ENCODE measurements at regions not wholly inside any gene's neighbourhood (a gene's known extent, or its start where the extent isn't known, plus 50 kb on each side); places are given as distances from the start of the nearest gene placed in this dataset.

GRCh38 chr13:61156753-61157152 is 258.9 kb downstream of the PCDH20 start:
- Histone ChIP-seq H4K91ac (replicated peaks; ENCODE audit: insufficient read length, low read length) (no peak overlapping the region), H3K4me3 (ENCODE audit: extremely low read depth in 1 of 4, insufficient read depth in 2 of 4, low read depth in 3 of 4, low read length in 4 of 4) (no peak overlapping the region), H3K36me3 (ENCODE audit: control insufficient read depth in 2 of 4, insufficient read depth in 4 of 4, low read length in 3 of 4) (no peaks in the 10 kb centered on the region), H2BK12ac (ENCODE audit: low read depth, low read length) (no peak overlapping the region), H3K4ac (replicated peaks; ENCODE audit: insufficient read length, low read depth, low read length) (no peak overlapping the region), H3K18ac (ENCODE audit: extremely low read depth, low read length) (no peak overlapping the region), H3K56ac (replicated peaks; ENCODE audit: insufficient read length, low read depth, low read length) (no peak overlapping the region), H3K23me2 (ENCODE audit: low read depth, low read length) (no peaks in the 10 kb centered on the region), H3K79me2 (ENCODE audit: control insufficient read depth in 1 of 2, insufficient read depth in 2 of 2, low read length in 2 of 2) (no peaks in the 10 kb centered on the region), H3K9me3 (ENCODE audit: insufficient read depth in 2 of 2, low read depth in 1 of 2, low read length in 1 of 2) (no peaks in the 10 kb centered on the region), H2BK20ac (ENCODE audit: low read length) (no peak overlapping the region), H3K4me2 (ENCODE audit: insufficient read depth in 1 of 2, low read depth in 2 of 2, low read length in 2 of 2) (no peak overlapping the region), H2AFZ (ENCODE audit: low read length) (no peak overlapping the region), H2BK5ac (ENCODE audit: low read depth, low read length) (no peak overlapping the region), H2BK15ac (ENCODE audit: low read length) (no peak overlapping the region), H3K27me3 (replicated peaks in 1 of 4; ENCODE audit: control insufficient read depth in 3 of 4, extremely low read depth in 1 of 4, insufficient read depth in 3 of 4, low read length in 3 of 4) (no peaks in the 10 kb centered on the region), H4K8ac (ENCODE audit: extremely low read depth, insufficient read depth, low read length) (no peak overlapping the region), H4K20me1 (replicated peaks in 1 of 2; ENCODE audit: control insufficient read depth in 1 of 2, insufficient read depth in 2 of 2, low read length in 2 of 2) (no peaks in the 10 kb centered on the region), H3K14ac (ENCODE audit: insufficient read length) (no peak overlapping the region), H3K27ac (ENCODE audit: low read depth, low read length) (no peak overlapping the region), H2BK120ac (replicated peaks; ENCODE audit: low read depth, low read length) (no peak overlapping the region), H3K4me1 (replicated peaks in 1 of 4; ENCODE audit: control insufficient read depth in 3 of 4, insufficient read depth in 4 of 4, low read length in 3 of 4) (no peaks in the 10 kb centered on the region), H2AK5ac (ENCODE audit: low read depth, low read length) (no peak overlapping the region), H3K9ac (replicated peaks in 1 of 4; ENCODE audit: extremely low read depth in 1 of 4, low read depth in 3 of 4, low read length in 3 of 4) (no peak overlapping the region), H4K5ac (ENCODE audit: insufficient read length, low read depth, low read length) (no peak overlapping the region), H3K79me1 (ENCODE audit: low read depth, low read length) (no peaks in the 10 kb centered on the region), H3K23ac (ENCODE audit: insufficient read length) (no peak overlapping the region)
- ChIA-PET CTCF (ENCODE audit: partially characterized antibody) (interaction anchor here (1.2 to 1.3 kb wide), 2 partner anchors 467 to 506 kb away, joined by 3 read pairs; no protein-coding TSS in a partner anchor), POLR2A (ENCODE audit: partially characterized antibody) (no interaction called here)
- no peak for TF ChIP-seq NRF1 (IDR thresholded peaks at IDR 0.05; ENCODE audit: low read depth, low read length)
- no peak for TF ChIP-seq SIN3A (conservative IDR thresholded peaks at IDR 0.05 in 1 of 2, IDR thresholded peaks at IDR 0.05 in 1 of 2; ENCODE audit: low read depth in 1 of 2, low read length in 2 of 2)
- TF ChIP-seq BACH1 (IDR thresholded peaks at IDR 0.05; ENCODE audit: low read length) = no peak
- TF ChIP-seq RXRA (IDR thresholded peaks at IDR 0.05; ENCODE audit: insufficient read depth, low read depth, low read length) = no peak
- TF ChIP-seq EP300 (IDR thresholded peaks at IDR 0.05; ENCODE audit: borderline replicate concordance in 1 of 2, low read depth in 2 of 2, low read length in 2 of 2) = no peak
- no peak for TF ChIP-seq KDM4A (IDR thresholded peaks at IDR 0.05; ENCODE audit: low read depth, low read length, severe bottlenecking)
- no peak for TF ChIP-seq POU5F1 (IDR thresholded peaks at IDR 0.05; ENCODE audit: low read depth, low read length)
- TF ChIP-seq CHD1 (IDR thresholded peaks at IDR 0.05; ENCODE audit: low read depth, low read length) = no peak
- TF ChIP-seq TCF12 (IDR thresholded peaks at IDR 0.05; ENCODE audit: low read depth, low read length) = no peak
- no peak for TF ChIP-seq POLR2A (IDR thresholded peaks at IDR 0.05; ENCODE audit: control extremely low read depth in 1 of 2, low read depth in 2 of 2, low read length in 2 of 2)
- no peak for TF ChIP-seq RAD21 (IDR thresholded peaks at IDR 0.05 in 1 of 2, conservative IDR thresholded peaks at IDR 0.05 in 1 of 2; ENCODE audit: low read depth in 2 of 2, low read length in 2 of 2)
- TF ChIP-seq SIRT6 (IDR thresholded peaks at IDR 0.05; ENCODE audit: low read length) = no peak
- TF ChIP-seq BRCA1 (IDR thresholded peaks at IDR 0.05; ENCODE audit: low read depth, low read length) = no peak
- TF ChIP-seq GTF2F1 (IDR thresholded peaks at IDR 0.05; ENCODE audit: borderline replicate concordance, low read depth, low read length) = no peak
- TF ChIP-seq KDM5A (IDR thresholded peaks at IDR 0.05; ENCODE audit: low read length) = no peak
- no peak for TF ChIP-seq CHD2 (IDR thresholded peaks at IDR 0.05; ENCODE audit: low read length)
- WGBS, 2 experiments (ENCODE audit: extremely low coverage in 1 of 2, insufficient coverage in 1 of 2, insufficient read length in 1 of 2, insufficient replicate concordance in 2 of 2, low coverage in 1 of 2, low lambda C conversion rate in 2 of 2, missing lambda C conversion rate in 1 of 2) = 100% methylated on average over 1 of the region's 1 CpG; no CpG with 5 or more reads in 1 of the 2 experiments
- no peak for FAIRE-seq
- no peak for DNase-seq (ENCODE audit: low read depth in 1 of 2, low spot score in 2 of 2)
